ENCODE measurements at regions not wholly inside any gene's neighbourhood (a gene's known extent, or its start where the extent isn't known, plus 50 kb on each side); places are given as distances from the start of the nearest gene placed in this dataset.

GRCh38 chr3:109642025-109642424 is 304.7 kb upstream of the DPPA4 start:
- TF ChIP-seq FOXP2 (optimal IDR thresholded peaks at IDR 0.05; ENCODE audit: control extremely low read depth, extremely low read length, insufficient read depth): no peak
- TF ChIP-seq POLR2AphosphoS5 (IDR thresholded peaks at IDR 0.05; ENCODE audit: borderline replicate concordance, low read depth, low read length): no peak
- no peaks in the 10 kb centered on the region for H3K36me3 ChIP-seq (ENCODE audit: insufficient read depth, low read length)
- H3K9ac ChIP-seq (ENCODE audit: insufficient read length): no peak overlapping the region
- no peaks in the 10 kb centered on the region for H3K9me3 ChIP-seq (ENCODE audit: low read depth, low read length)
- no peak for DNase-seq (ENCODE audit: low read depth, low spot score)
- H3K27ac ChIP-seq: no peak overlapping the region
- no peak overlapping the region for H3K4me3 ChIP-seq

- Histone ChIP-seq H3K9ac (ENCODE audit: insufficient read length) (no peak overlapping the region), H3K36me3 (ENCODE audit: insufficient read depth, low read length) (no peaks in the 10 kb centered on the region), H3K27ac (no peak overlapping the region), H3K4me3 (no peak overlapping the region), H3K9me3 (ENCODE audit: low read depth, low read length) (no peaks in the 10 kb centered on the region)
- DNase-seq (ENCODE audit: low read depth, low spot score): no peak
- TF ChIP-seq POLR2AphosphoS5 (IDR thresholded peaks at IDR 0.05; ENCODE audit: borderline replicate concordance, low read depth, low read length) (no peak), EZH2 (IDR thresholded peaks at IDR 0.05) (no peak), FOXP2 (optimal IDR thresholded peaks at IDR 0.05; ENCODE audit: control extremely low read depth, extremely low read length, insufficient read depth) (no peak)
Measured at GRCh38 chr3:109643590-109643989, 306.2 kb upstream of the DPPA4 start.

- no peaks in the 10 kb centered on the region for H3K36me3 ChIP-seq (ENCODE audit: insufficient read depth, low read length)
- no peak overlapping the region for H3K9ac ChIP-seq (ENCODE audit: insufficient read length)
- H3K27ac ChIP-seq: no peak overlapping the region
- H3K9me3 ChIP-seq (ENCODE audit: low read depth, low read length): no peaks in the 10 kb centered on the region
- H3K4me3 ChIP-seq: no peak overlapping the region
- TF ChIP-seq FOXP2 (optimal IDR thresholded peaks at IDR 0.05; ENCODE audit: control extremely low read depth, extremely low read length, insufficient read depth) (no peak), POLR2AphosphoS5 (IDR thresholded peaks at IDR 0.05; ENCODE audit: borderline replicate concordance, low read depth, low read length) (no peak), EZH2 (IDR thresholded peaks at IDR 0.05) (no peak)
- DNase-seq (ENCODE audit: low read depth, low spot score): no peak
Measured at GRCh38 chr3:109644332-109644731, 307.0 kb upstream of the DPPA4 start.

DNA sequence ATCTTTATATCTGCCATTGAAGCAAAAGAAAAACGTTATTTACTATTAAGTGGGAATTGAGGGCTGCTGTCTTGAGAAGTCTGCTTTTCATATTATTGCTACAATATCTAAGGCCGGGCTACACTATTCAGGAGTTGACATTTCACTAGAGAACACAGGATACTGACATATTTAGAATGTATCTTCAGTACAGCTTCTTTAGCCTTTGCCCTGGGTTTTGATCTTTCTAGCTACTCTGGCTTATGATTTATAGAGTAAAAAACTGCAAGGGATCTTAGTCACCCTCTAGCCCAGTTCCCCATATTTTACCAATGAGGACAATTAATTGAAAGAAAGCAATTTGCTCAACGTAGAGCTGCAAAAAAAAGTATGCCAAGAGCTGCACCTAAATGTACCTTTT is 307.4 kb upstream of the DPPA4 start:
- Histone ChIP-seq H3K27ac (no peak overlapping the region), H3K9me3 (ENCODE audit: low read depth, low read length) (no peaks in the 10 kb centered on the region), H3K4me3 (no peak overlapping the region), H3K9ac (ENCODE audit: insufficient read length) (no peak overlapping the region), H3K36me3 (ENCODE audit: insufficient read depth, low read length) (no peaks in the 10 kb centered on the region)
- TF ChIP-seq FOXP2 (optimal IDR thresholded peaks at IDR 0.05; ENCODE audit: control extremely low read depth, extremely low read length, insufficient read depth) (no peak), EZH2 (IDR thresholded peaks at IDR 0.05) (no peak), POLR2AphosphoS5 (IDR thresholded peaks at IDR 0.05; ENCODE audit: borderline replicate concordance, low read depth, low read length) (no peak)
- DNase-seq (ENCODE audit: low read depth, low spot score): no peak

DNA sequence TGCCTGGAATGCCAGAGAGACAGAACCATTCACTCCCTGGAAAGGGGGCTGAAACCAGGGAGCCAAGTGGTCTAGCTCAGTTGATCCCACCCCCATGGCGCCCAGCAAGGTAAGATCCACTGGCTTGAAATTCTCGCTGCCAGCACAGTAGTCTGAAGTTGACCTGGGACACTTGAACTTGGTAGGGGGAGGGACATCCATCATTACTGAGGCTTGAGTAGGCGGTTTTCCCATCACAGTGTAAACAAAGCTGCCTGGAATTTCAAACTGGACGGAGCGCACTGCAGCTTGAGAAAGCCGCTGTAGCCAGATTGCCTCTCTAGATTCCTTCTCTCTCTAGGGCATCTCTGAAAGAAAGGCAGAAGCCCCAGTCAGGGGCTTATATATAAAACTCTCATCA is 310.7 kb upstream of the DPPA4 start:
- no peak overlapping the region for H3K4me3 ChIP-seq
- no peak overlapping the region for H3K9ac ChIP-seq (ENCODE audit: insufficient read length)
- DNase-seq (ENCODE audit: low read depth, low spot score): no peak
- no peak for TF ChIP-seq EZH2 (IDR thresholded peaks at IDR 0.05)
- TF ChIP-seq FOXP2 (optimal IDR thresholded peaks at IDR 0.05; ENCODE audit: control extremely low read depth, extremely low read length, insufficient read depth): no peak
- no peak for TF ChIP-seq POLR2AphosphoS5 (IDR thresholded peaks at IDR 0.05; ENCODE audit: borderline replicate concordance, low read depth, low read length)
- H3K36me3 ChIP-seq (ENCODE audit: insufficient read depth, low read length): no peaks in the 10 kb centered on the region
- no peaks in the 10 kb centered on the region for H3K9me3 ChIP-seq (ENCODE audit: low read depth, low read length)
- no peak overlapping the region for H3K27ac ChIP-seq

GRCh38 chr3:109656225-109656624 is 318.9 kb upstream of the DPPA4 start:
- DNase-seq (ENCODE audit: low read depth, low spot score): no peak
- H3K9ac ChIP-seq (ENCODE audit: insufficient read length): no peak overlapping the region
- TF ChIP-seq POLR2AphosphoS5 (IDR thresholded peaks at IDR 0.05; ENCODE audit: borderline replicate concordance, low read depth, low read length) (no peak), EZH2 (IDR thresholded peaks at IDR 0.05) (no peak), FOXP2 (optimal IDR thresholded peaks at IDR 0.05; ENCODE audit: control extremely low read depth, extremely low read length, insufficient read depth) (no peak)
- H3K4me3 ChIP-seq: no peak overlapping the region
- H3K27ac ChIP-seq: no peak overlapping the region
- no peaks in the 10 kb centered on the region for H3K9me3 ChIP-seq (ENCODE audit: low read depth, low read length)
- no peaks in the 10 kb centered on the region for H3K36me3 ChIP-seq (ENCODE audit: insufficient read depth, low read length)

- DNase-seq (ENCODE audit: low read depth, low spot score): no peak
- Histone ChIP-seq H3K4me3 (no peak overlapping the region), H3K9me3 (ENCODE audit: low read depth, low read length) (no peaks in the 10 kb centered on the region), H3K9ac (ENCODE audit: insufficient read length) (no peak overlapping the region), H3K27ac (no peak overlapping the region), H3K36me3 (ENCODE audit: insufficient read depth, low read length) (no peaks in the 10 kb centered on the region)
- TF ChIP-seq POLR2AphosphoS5 (IDR thresholded peaks at IDR 0.05; ENCODE audit: borderline replicate concordance, low read depth, low read length) (no peak), EZH2 (IDR thresholded peaks at IDR 0.05) (no peak), FOXP2 (optimal IDR thresholded peaks at IDR 0.05; ENCODE audit: control extremely low read depth, extremely low read length, insufficient read depth) (no peak)
Measured at GRCh38 chr3:109678600-109678999, 341.3 kb upstream of the DPPA4 start.

- H3K36me3 ChIP-seq (ENCODE audit: insufficient read depth, low read length): no peaks in the 10 kb centered on the region
- no peak overlapping the region for H3K4me3 ChIP-seq
- no peak overlapping the region for H3K27ac ChIP-seq
- no peak for DNase-seq (ENCODE audit: low read depth, low spot score)
- H3K9ac ChIP-seq (ENCODE audit: insufficient read length): no peak overlapping the region
- TF ChIP-seq FOXP2 (optimal IDR thresholded peaks at IDR 0.05; ENCODE audit: control extremely low read depth, extremely low read length, insufficient read depth) (no peak), EZH2 (IDR thresholded peaks at IDR 0.05) (no peak), POLR2AphosphoS5 (IDR thresholded peaks at IDR 0.05; ENCODE audit: borderline replicate concordance, low read depth, low read length) (no peak)
- no peaks in the 10 kb centered on the region for H3K9me3 ChIP-seq (ENCODE audit: low read depth, low read length)
Measured at GRCh38 chr3:109679664-109680063, 342.3 kb upstream of the DPPA4 start.

DNA sequence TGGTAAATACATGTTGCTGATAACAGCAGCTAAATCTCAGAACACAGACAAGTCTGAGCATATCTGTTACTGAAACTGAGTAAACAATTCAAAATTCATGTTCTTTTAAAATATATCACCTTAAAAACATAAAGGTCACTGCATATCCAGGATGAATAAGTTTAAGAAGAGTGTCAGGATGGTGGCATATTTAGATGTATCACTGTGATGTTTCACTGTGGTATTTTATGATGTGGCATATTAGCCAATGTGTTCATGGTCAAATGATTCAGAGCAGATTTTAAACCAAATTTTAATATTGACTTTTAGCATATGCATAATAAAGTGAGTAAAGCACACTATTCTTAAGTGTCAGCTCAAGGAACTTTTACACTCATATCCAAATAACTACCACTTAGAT is 346.4 kb upstream of the DPPA4 start:
- Histone ChIP-seq H3K36me3 (ENCODE audit: insufficient read depth, low read length) (no peaks in the 10 kb centered on the region), H3K9ac (ENCODE audit: insufficient read length) (no peak overlapping the region), H3K9me3 (ENCODE audit: low read depth, low read length) (no peaks in the 10 kb centered on the region), H3K27ac (no peak overlapping the region), H3K4me3 (no peak overlapping the region)
- no peak for DNase-seq (ENCODE audit: low read depth, low spot score)
- TF ChIP-seq POLR2AphosphoS5 (IDR thresholded peaks at IDR 0.05; ENCODE audit: borderline replicate concordance, low read depth, low read length) (no peak), EZH2 (IDR thresholded peaks at IDR 0.05) (no peak), FOXP2 (optimal IDR thresholded peaks at IDR 0.05; ENCODE audit: control extremely low read depth, extremely low read length, insufficient read depth) (no peak)

Data from SK-N-MC (cell line).